Hematopoietic multipotent progenitor cell (in vitro differentiated cells): ENCODE measurements at regions not wholly inside any gene's neighbourhood (a gene's known extent, or its start where the extent isn't known, plus 50 kb on each side); places are given as distances from the start of the nearest gene placed in this dataset.
"Not testable (repeated sequence)": the region's sequence is repeated elsewhere in the genome, so short reads cannot be mapped to it uniquely, and the experiment has no call there.

Experiments
- DNase-seq, 3 donors: peaks; one replicate each; pipeline ENCODE4 v3.0.0-alpha.2; 2011 to 2015; ENCODE audit warnings: low read depth in 2 of 3, low spot score in 2 of 3

DNA sequence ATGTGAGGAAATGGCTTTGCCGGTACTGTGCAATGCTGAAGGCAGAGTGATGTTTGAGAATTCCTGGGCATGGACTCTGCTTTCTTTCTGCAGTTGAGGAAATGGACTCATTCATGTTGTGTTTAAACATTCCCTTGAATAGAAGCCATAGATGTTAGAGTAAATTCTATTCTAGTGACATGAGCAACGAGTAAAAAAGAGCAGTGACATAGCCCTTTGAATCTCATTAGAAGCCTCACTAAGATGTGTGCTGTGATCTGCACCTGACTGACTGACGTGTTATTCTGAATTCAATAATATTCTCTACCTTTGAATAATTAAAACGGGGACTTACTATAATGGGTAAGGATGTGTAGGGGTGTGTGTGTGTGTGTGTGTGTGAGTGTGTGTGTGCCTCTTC, 113.7 kb upstream of the KLF4 start:
- DNase-seq = no peak

DNA sequence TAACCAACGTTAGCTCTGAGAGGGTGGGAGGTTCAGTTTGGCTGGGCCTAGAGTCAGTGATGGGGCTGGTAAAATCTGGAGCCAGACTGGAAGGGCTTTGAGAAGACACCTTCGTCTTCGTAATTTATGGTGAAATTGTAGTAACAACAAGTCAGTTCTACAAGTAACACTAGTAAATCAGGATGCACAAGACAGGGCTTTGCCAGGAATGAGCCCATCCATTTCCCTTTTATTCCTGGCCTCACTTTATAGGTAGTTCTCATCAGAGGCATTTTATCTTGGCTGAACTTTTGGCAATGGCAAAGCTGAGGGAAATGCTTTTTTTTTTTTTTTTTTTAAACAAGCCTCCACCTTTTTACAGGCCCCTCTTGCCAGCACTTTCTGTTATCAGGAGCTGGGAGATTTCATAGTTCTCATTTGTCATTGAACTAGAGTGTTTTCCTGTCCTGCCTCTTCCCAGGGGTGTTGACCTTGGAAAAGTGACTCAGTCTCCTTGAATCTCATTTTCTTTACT, 110.5 kb upstream of the KLF4 start:
- DNase-seq = no peak

DNA sequence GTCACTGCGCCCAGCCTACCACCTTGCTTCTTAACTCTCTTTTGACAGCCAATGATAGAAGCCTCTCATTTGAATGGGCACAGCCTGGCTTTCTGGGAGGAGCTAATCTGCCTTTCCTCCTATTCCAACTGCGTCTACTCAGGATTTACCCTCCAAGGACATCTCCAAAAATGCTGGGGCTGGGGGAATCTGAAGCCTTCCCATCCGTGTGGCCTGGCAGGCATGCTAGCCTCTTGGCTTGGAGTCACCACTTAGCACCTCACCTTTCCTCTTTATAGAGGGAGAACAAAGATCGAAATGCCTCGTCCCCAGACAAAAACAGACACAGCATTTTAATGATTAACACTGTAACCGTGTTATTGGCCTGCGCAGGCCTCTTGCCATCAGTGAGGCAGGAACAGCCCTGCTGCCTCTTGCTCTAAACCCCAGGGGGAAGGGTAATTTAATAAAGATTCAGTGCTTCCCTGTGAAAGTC, 108.2 kb upstream of the KLF4 start:
- no peak for DNase-seq

DNA sequence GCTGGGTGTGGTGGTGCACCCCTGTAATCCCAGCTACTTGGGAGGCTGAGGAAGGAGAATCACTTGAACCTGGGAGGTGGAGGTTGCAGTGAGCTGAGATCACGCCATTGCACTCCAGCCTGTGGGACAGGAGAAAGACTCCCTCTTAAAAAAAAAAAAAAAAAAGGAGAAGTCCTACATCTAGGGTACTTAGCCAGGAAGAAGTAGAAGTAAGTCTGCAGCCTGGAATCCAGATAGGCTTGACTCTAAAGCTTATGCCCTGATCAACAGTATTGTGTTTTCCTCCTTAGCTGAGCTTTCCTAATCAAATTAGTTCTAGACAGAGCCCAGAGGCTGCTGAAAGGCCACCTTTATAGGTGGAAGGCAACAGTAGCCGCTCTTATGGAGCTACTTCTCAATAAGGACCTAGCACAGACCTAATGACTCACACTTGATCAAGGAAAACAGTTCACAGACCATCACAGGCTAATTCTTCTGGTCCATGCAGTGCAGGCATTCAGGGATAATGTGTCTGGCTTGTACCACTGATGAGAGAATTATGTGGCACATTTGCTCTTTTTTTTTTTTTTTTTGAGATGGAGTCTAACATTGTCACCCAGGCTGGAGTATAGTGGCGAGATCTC, 105.5 kb upstream of the KLF4 start:
- DNase-seq = no peak

DNA sequence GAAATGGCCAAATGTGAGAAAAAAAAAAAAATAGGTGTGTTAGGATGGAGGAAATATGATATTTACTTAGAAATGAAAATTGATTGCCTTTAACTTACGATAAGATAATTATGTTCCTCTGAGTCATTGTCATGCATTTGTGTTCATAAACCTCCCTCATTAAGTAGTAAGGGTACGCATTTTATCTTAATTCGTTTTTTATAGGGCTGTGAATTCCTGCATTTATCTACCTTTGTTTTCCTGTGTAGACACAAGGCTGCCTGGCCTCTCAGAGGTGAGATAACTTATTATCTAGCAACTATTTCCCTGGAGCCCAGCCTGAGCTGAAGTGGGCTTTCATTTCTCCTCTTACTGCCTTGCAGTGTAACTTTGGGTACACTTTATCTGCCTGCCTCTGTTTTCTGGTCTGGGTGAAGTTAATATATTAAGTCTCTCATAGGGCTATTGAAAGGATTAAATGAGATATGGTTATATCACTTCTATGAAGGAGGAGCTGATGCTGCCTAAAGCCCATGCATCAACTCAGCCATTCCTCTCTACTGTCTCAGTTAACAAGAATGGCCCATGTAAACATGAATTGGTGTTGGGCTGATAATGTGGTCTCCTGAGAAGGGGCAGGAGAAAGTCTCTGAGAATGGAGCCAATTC, 103.8 kb upstream of the KLF4 start:
- DNase-seq = no peak

DNA sequence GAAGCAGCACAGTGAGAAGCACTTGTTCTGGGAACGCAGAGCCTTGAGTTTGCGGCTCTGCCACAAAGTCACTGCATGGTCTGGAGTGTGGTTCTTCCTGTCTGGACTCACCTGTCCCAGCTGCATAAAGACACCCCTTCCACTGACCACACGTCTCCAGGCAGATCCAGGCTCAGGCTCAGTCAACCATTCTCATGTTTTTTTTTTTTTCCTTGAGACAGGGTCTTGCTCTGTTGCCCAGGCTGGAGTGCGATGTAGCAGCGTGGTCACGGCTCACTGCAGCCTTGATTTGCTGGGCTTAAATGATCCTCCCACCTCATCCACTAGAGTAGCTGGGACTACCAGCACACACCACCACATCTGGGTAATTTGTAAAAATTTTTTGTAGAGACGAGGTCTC, 102.9 kb upstream of the KLF4 start:
- DNase-seq = no peak

DNA sequence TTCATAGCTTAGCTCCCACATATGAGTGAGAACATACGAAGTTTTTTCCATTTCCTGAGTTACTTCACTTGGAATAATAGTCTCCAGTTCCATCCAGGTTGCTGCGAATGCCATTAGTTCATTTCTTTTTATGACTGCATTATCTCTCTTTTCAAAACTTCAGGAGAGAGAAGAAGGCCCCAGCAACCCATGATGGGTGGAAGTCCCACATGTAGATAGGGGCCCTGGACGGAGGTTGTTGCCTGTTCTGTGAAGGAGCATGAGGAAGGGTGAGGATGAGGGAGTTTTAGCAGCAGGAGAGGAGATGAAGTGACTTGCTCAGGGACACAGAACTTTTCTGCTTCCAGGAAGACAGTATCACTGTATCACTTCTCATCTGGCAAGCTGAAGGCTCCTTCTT, 102.2 kb upstream of the KLF4 start:
- no peak for DNase-seq

DNA sequence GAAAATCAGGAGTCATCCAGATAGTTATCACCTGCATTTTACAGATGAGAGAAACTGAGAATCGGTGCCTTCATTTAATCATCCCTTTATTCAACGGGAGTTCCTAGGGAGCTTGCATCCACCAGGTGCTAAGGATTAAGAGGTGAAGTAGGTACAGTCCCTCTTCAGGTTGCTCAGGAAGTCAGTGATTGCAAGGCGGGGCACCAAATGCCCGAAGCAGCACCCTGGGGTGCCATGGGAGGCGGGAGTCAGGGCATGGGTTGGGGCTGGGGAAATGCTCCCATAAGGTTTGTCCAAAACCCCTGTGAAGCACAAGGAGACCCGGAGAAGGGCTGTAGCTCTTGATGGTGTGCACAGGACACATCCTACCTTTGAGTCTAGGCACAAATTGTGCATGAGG, 98.8 kb upstream of the KLF4 start:
- DNase-seq = no peak

DNA sequence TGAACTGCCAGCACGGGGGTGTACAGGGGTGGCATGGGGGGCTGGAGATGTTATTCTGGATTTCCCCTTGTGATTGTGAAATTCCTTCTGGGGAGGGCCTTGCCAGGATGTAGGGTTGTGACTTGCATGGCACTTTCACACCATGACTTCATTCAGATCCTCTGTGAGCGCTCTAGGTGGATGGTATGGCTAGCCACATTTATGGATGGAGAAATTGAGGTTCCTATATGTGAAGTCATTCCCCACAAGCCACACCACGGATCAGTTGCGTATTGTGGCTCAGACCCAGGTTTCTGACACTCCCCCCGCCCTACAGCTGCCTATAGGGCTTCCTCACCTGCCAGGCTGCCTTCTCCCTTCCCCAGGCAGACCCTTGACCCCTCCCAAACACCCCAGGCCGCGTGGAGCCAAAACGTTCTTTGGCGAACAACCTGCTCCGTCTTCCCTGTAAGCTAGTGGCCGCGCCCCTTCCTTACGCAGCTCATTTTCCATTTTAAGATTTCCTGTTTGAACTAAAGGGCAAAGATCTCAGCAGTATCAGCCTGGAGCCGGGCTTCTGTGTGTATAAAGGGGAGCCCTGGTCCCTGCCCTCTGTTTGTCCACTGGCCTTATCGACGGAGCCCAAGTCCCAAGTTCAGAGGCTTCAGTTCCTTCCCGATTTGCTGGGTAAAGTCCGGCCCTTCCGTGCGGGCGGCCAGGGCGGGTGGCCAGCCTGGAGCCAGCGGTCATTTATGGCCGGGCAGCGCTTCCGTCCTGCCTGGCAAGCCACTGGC, 97.8 kb upstream of the KLF4 start:
- DNase-seq = peak in 1 of 3 donors; percentile 37

DNA sequence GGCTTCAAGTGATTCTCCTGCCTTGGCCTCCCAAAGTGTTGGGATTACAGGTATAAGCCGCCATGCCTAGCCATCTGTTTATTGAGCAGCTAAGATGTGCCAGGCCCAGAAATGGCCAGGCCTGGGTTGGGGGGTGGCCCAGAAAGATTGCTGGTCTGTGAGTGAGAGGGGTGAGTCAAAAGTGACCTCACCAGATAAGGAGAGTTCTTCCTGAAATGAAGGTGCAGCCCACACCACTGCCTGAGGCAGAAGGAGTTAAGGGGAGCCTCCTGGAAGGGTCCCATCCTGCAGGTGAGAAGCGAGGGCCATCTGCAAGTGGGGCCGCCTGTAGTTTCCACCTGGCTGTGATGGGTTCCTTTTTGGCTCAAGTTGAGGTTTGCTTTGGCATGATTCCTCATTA, 96.9 kb upstream of the KLF4 start:
- no peak for DNase-seq

DNA sequence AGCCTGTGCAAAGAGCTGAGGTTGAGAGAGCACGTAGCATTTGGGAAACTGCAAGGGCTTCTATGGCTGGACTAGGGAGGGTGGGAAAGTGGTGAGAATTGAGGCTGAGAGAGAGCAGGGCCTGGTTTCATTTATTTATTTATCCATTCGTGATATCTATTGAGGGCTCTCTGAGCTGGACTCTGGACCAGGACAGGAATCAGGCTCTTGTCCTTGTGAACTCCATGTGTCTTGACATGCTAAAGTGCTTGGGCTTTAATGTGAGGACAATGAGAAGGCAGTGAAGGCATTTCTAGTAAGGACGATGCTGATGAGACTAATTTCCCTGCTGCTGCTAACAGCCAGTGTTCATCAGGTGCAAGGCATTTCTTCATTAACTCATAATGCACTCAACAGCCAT, 95.9 kb upstream of the KLF4 start:
- no peak for DNase-seq

DNA sequence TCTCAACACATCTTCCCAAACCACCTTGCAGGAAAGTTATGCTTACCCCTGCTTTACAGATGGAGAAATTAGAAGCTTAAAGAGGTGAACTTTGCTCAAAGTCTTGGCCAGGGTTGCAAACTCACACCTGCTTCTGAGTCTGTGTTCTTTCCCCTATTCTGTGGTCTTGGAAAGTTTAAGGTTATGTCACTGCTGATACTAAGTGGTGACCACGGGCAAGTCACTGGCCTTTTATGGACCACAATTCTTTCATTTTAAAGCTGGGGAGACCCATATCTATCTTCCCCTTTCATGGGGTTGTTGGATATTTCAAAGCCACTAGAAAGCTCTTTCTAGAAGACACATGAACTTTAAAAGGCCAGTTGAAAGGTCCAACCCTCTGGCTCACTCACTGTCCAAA, 95.4 kb upstream of the KLF4 start:
- no peak for DNase-seq

DNA sequence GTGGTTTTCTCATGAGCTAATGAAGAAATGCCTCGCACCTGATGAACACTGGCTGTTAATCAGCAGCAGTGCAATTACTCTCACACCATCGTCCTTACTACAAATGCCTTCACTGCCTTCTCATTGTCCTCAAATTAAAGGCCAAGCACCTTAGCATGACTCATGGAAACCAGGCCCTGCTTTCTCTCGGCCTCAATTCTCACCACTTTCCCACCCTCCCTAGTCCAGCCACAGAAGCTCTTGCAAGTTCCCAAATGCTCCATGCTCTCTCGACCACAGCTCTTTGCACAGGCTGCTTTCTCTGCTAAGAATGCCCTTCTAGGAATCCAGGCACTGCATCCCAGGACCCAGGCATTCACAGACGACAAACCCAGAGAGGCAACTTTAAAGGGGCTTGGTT, 94.6 kb upstream of the KLF4 start:
- no peak for DNase-seq

DNA sequence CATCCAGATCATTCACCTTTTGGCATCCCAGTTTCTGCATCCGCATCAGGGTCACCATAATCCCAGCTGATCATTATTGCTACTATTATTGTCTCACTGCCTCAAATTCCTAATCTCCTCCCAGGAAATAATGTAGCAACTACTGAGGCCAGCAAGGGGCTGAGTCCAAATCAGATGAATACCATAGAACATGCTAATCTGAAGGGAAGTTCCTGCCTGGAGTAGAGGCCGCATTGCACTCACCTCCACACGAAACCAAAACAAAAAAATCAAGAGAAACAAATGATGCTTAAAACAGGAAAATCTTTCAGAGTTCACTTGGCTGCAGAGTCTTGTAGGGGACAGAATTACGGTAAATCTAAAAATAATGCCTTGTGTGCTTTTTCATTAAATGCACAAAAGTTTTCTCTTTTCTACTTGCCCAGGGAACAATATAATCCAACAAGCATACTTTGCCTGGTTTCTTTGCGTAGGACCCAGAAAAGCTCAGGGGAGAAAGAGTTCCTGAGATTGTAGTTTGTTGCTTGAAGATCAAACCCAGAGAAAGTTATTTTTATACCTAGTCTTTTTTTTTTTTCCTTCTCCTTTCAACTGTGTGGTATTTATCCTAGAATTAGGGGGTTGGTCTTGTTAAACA, 87.7 kb upstream of the KLF4 start:
- DNase-seq = no peak

DNA sequence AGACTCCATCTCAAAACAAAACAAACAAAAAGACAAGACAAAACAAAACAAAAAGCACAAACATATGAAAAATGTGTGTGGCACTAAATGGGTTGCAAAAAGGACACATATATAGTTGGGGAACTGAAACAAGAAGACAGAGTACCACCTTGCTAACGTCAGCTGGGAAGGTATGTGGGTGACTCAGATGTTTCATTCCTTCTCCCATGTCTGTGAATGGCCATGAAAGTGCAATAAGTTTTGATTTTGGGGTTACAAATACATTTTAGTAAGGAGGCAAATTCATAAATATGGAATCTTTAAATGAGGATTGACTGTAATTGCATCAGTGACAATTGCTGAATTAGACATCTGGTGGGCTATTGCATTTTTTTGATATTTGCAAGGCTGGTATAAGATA, 81.6 kb upstream of the KLF4 start:
- no peak for DNase-seq

DNA sequence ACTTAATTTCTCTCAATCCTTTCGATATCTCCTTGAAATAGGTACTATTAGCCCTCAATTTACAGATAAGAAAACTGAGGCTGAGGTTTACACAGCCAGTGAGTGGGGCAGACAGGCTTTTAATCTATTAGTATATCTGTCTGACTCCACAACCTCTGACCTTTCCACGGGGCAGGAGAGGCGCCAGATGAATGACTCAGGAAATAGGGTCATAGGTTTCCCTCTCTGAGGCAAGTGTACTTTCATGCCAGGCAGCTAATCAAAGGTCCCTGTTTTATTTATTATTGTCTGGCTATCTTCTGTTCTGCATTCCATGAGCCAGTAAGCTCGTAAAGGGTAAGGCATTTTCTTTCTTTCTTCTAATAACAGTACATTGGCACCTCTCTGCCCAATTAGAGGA, 79.6 kb upstream of the KLF4 start:
- no peak for DNase-seq

DNA sequence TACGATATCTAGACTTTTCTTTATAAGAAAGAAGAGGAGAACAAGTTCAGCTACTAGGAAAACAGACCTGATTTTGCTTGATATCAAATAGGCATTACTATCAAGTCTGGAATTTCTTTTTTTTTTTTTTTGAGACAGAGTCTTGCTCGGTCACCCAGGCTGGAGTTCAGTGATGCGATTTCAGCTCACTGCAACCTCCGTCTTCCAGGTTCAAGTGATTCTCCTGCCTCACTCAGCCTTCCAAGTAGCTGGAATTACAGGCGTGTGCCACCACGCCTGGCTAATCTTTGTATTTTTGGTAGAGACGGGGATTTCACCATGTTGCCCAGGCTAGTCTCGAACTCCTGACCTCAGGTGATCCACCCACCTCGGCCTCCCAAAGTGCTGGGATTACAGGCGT, 78.8 kb upstream of the KLF4 start:
- DNase-seq = not testable (repeated sequence)

DNA sequence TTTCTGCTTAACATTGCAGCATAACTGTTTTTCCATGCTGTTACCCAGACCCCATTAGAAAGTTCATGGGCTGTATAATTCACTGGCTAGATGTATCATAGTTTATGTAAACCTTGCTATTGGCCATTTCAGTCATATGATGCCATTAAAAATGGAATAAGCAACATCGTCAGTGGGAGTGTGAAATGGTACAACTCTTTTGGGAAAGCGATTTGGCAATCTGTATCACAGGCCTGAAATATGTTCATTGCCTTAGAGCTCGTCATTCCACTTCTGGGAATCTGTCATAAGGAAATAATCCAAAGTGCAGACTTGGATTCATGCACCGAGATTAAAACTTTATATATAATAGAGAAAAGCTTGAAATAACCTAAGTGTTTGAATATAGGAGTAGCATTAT, 77.9 kb upstream of the KLF4 start:
- DNase-seq = no peak

DNA sequence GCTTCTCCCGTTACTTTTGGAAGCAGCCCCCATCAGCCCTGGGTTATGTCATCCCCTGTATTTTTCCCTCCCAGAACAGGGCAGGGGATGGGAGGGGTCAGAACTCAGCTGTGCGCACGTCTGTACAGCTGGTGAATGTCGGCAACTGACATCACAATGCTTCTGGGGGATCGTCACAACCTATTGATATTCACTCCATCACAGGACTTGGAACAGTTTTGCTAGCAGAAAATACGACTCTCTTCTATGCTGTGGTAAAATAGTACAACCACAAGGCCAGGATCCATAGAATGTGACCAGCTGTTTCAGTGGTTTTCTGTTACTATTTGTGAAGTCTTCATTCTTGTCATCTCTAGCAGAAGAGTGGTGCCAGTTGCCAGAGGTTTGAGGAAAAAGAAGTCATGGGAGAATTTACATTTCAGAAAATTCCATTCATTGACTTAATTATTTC, 77.1 kb upstream of the KLF4 start:
- no peak for DNase-seq

DNA sequence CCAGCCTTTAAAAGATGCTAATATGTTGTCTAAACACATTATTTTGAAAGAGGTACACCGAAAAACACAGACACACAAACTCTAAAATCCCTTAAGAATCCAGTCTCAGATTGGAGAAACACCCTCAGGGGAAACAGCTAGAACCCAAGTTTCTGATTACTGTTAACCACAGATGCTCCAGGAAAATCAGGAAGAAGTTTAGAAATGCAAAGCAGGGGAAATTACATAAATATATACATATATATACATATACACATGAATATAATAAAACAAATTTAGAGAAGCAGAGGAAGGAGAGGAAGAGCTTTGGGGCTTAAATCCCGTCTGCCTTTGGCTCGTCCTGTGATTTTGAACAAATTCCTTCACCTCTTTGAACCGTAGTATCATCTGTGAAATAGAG, 73.2 kb upstream of the KLF4 start:
- DNase-seq = no peak

DNA sequence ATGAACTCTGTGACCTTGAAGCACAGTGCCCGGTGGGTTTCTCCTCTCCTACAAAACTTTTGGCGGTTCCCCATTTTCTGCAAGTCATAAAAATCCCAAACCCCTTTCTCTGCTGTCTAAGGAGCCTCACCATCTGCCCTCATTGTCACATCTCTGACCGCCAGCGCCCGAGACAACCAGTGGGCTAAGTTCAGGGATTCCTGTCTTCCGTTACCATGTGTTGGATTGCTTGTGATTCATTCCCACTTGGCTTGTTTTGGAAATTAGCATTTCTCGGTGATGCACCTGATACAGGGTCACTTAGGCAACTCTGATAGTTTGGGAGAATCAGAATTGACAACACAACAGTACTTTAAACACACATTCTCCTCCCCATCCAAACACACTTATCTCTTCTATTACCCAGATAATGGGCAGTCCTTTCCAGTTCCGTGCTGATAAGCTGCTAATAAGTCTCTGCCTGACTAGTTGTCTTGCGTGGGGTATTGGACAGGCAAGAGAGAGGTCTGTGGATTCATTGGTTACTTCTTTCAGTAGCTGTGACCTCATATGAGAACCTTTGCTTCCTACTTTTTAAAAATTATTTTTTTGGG, 70.0 kb upstream of the KLF4 start:
- no peak for DNase-seq
